GM11168 (cell line): ENCODE measurements at regions not wholly inside any gene's neighbourhood (a gene's known extent, or its start where the extent isn't known, plus 50 kb on each side); places are given as distances from the start of the nearest gene placed in this dataset.
"Not testable (repeated sequence)": the region's sequence is repeated elsewhere in the genome, so short reads cannot be mapped to it uniquely, and the experiment has no call there.

ENCODE experiments used
- in situ Hi-C: fragments of 300-500 bp; cut with MboI; formaldehyde crosslinking; loops from one replicate; pipeline ENCODE4 v1.12.0; 2022; ENCODE audit warnings: low sequenced_read_pairs; ENCODE audit not compliant: unreplicated experiment

- in situ Hi-C loops = no loop called here
These were observed 388.3 kb downstream of the KIF20B start for GRCh38 chr10:90089719-90090118.

DNA sequence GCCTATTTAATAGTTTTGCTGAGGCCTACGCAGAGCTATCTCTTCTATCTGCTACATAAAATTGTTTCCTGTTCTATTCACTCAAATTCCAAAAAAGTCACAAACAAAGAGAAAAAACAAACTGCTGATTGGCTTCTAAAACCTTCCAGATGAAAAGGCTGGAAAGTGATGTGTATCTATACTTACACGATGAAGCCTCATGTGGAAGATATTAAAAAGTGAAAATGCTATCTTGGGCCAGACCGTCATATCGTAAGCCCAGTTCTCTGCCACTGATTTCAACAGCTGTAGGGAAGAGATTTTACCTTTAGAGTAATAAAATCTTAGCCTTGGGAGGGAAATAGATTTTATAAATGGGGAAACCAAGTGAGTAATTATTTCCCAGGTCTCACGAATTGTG is 394.8 kb downstream of the KIF20B start:
- in situ Hi-C loops = no loop called here

- in situ Hi-C loops = not testable (repeated sequence)
These were observed 406.2 kb downstream of the KIF20B start for GRCh38 chr10:90107581-90107980.

DNA sequence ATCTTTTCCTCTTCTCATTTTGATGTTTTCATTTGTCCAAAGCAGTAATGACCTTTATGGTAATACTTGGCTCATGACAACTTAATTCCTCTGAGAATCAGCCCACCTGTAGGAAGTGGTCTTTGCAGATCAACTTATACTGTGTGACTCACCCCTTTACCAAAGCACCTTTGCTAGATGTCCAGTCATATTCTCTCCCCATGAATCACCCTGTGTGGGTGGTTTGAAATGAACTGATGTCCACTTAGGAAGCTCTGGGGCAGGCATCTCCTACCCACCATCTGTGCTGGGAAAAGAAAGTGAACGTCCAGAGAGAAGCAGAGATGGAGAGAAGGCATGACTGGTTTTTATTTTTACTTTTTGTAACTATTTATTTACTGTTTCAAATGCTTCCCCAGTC is 410.3 kb downstream of the KIF20B start:
- in situ Hi-C loops = no loop called here

- in situ Hi-C loops = no loop called here
These were observed 411.3 kb downstream of the KIF20B start for GRCh38 chr10:90112681-90113080.

DNA sequence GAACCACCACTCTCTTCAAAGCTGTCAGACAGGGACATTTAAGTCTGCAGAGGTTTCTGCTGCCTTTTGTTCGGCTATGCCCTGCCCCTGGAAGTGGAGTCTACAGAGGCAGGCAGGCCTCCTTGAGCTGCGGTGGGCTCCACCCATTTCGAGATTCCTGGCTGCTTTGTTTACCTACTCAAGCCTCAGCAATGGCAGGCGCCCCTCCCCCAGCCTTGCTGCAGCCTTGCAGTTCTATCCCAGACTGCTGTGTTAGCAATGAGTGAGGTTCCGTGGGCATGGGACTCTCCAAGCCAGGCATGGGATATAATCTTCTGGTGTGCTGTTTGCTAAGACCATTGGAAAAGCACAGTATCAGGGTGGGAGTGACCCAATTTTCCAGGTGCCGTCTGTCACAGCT is 417.2 kb downstream of the KIF20B start:
- in situ Hi-C loops = not testable (repeated sequence)

DNA sequence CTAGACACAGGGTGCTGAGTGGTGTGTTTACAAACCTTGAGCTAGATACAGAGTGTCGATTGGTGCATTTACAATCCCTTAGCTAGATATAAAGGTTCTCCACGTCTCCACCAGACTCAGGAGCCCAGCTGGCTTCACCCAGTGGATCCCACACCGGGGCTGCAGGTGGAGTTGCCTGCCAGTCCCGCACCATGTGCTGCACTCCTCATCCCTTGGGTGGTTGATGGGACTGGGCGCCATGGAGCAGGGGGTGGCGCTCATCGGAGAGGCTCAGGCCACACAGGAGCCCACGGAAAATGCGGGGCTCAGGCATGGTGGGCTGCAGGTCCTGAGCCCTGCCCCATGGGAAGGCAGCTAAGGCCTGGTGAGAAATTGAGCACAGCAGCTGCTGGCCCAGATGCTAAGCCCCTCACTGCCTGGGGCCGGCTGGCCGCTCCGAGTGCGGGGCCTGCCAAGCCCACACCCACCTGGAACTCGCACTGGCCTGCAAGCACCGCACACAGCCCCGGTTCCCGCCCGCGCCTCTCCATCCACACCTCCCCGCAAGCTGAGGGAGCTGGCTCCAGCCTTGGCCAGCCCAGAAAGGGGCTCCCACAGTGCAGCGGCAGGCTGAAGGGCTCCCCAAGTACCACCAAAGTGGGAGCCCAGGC is 418.4 kb downstream of the KIF20B start:
- in situ Hi-C loops = not testable (repeated sequence)

- in situ Hi-C loops = loop anchor here (25.0 kb wide), 2 partner anchors 163 to 338 kb away; no protein-coding TSS in a partner anchor
These were observed 424.3 kb downstream of the KIF20B start for GRCh38 chr10:90125456-90126255.

- in situ Hi-C loops = loop anchor here (25.0 kb wide), 2 partner anchors 164 to 339 kb away; no protein-coding TSS in a partner anchor
These were observed 424.8 kb downstream of the KIF20B start for GRCh38 chr10:90126256-90126595.

- in situ Hi-C loops = loop anchor here (25.0 kb wide), 2 partner anchors 168 to 343 kb away; no protein-coding TSS in a partner anchor
These were observed 429.1 kb downstream of the KIF20B start for GRCh38 chr10:90130321-90131086.

GRCh38 chr10:90133606-90134005 is 432.2 kb downstream of the KIF20B start:
- in situ Hi-C loops = loop anchor here (25.0 kb wide), 2 partner anchors 171 to 346 kb away; no protein-coding TSS in a partner anchor

- in situ Hi-C loops = loop anchor here (25.0 kb wide), 2 partner anchors 175 to 350 kb away; no protein-coding TSS in a partner anchor
These were observed 435.4 kb downstream of the KIF20B start for GRCh38 chr10:90136731-90137316.

- in situ Hi-C loops = loop anchor here (25.0 kb wide), 2 partner anchors 177 to 352 kb away; no protein-coding TSS in a partner anchor
These were observed 437.5 kb downstream of the KIF20B start for GRCh38 chr10:90138844-90139243.

DNA sequence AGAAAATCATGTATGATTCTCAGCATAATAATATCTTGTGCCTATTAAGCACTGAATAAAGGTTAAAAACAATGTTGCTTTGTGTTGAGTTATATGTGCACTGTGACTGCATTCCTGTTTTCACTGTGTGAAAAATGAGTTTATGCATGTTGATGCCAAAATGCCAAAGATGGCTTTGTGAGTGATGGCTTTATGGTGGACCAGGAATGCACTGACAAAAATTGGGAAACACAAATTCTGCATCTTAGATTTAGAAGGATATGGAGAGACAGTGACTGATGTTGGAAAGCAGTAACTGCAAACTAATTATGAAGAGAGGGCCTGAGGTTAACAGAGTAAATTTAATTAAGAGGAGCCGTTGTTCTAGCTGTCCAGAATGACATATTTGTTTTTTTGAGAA is 440.4 kb downstream of the KIF20B start:
- in situ Hi-C loops = loop anchor here (25.0 kb wide), 2 partner anchors 179 to 354 kb away; no protein-coding TSS in a partner anchor

DNA sequence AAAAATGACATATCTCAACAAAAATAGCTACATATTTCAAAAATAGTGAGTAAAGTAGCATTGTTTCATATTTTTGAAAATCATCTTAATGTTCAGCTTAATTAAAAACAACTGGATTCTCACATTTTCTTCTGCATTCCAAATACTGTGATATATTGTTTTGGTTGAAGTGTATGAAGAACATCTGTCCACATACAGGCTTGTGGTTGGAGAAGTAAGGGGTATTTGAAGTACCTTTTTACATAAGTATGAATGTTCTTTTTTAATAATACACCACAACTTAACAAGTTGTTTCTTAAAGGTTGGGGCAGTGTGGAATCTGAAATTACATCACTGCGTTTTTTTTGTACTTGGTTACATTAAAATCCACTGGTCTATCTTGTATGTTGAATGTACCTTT is 442.5 kb downstream of the KIF20B start:
- in situ Hi-C loops = loop anchor here (25.0 kb wide), 2 partner anchors 182 to 357 kb away; no protein-coding TSS in a partner anchor

DNA sequence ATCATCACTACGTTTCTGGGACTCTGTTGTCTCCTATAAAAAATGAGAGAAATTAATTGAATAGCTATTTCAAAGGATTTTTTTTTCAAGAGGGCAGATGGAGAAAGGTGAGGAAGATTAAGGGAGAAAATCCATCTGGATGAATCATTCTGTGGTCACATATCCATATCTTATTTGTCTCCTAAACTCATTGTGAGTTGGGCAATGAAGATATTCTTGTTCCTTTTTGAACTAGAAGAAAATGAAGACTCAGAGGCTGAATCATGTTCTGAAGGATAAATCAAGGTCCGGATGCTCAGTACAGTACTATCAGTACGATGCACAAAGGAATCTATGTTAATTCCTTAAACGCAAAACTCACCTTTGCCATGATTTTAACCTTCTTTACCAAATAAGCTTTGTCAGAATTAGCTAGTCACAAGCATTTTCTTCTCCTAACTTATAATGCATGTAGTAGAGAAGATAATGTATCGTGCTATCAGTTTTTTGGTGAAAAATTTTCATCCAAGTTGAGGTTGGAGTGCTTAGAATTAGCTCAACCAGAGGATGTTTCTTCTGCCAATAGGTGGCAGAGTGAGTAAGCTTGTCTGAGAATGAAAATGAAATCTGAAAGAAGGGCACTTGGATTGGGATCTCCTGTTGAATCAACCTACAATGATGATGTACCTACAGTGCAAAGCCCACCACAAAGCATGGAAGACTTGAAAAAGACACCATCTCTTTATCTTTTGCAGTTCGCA is 446.9 kb downstream of the KIF20B start:
- in situ Hi-C loops = loop anchor here (25.0 kb wide), 2 partner anchors 186 to 361 kb away; no protein-coding TSS in a partner anchor

GRCh38 chr10:90149563-90149962 is 448.2 kb downstream of the KIF20B start:
- in situ Hi-C loops = loop anchor here (25.0 kb wide), 2 partner anchors 187 to 362 kb away; no protein-coding TSS in a partner anchor

DNA sequence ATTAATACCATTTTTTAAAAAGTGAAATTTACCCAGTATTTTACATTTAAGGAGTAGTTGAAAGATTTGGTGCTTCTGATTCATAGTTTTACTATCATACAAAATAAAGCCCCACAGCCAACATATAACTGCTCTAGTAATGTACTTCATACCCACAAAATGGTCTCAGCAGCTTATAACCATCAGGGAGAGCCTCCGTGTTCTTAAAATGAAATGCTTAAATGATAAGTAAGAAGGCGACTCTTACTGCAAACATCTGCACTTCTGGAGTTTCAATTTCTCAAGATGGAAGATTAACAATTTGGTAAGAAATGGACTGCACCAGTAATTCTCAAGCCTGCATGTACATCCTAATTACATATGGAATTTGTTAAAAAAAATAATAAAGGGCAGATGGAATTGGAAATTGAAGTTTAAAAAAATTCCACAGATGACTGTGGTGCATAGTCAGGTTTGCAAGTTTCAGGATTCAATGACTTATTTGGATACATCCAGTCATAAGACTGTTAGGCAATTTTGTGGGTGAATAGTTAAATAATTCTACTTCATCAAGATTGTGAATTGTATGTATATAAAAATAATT is 461.0 kb downstream of the KIF20B start:
- in situ Hi-C loops = no loop called here
